ENCODE measurements at regions not wholly inside any gene's neighbourhood (a gene's known extent, or its start where the extent isn't known, plus 50 kb on each side); places are given as distances from the start of the nearest gene placed in this dataset.

DNA sequence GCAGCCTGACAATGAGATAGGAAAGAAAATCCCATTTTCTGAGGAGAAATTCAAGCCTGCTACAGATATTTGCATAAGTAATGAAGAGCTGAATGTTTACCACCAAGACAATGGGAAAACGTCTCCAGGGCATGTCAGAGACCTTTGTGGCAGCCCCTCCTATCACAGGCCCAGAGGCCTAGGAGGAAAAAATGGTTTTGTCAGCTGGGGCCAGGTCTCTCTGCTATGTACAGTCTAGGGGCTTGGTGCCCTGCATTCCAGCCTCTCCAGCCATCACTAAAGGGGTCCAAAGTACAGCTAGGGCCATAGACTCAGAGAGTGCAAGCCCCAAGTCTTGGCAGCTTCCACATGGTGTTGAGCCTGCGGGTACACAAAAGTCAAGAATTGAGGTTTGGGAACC is 361.6 kb upstream of the ANXA10 start:
- no peak overlapping the region for H2AFZ ChIP-seq (ENCODE audit: low read depth, low read length, poor library complexity, severe bottlenecking)
- ChIA-PET RAD21 (ENCODE audit: low non-redundant PET in 1 of 2, low total read pairs in 2 of 2, uncharacterized antibody in 2 of 2, unreplicated experiment in 2 of 2) (no interaction called here), CTCF (no interaction called here), POLR2A (no interaction called here)
- no peaks in the 10 kb centered on the region for H3K79me2 ChIP-seq (ENCODE audit: insufficient read depth, low read length)
- no peak overlapping the region for H3K27ac ChIP-seq (ENCODE audit: low read depth, low read length)
- H3K27me3 ChIP-seq (ENCODE audit: insufficient read depth, low read length), result no peaks in the 10 kb centered on the region
- BruUV-seq (replicated peaks), result no TSS peak
- intact Hi-C loops (cut with micrococcal nuclease), result no loop called here
- H3K36me3 ChIP-seq (ENCODE audit: control insufficient read depth in 1 of 2, insufficient read depth in 2 of 2, low read length in 2 of 2), result no peaks in the 10 kb centered on the region
- H3K4me3 ChIP-seq (replicated peaks in 1 of 2; ENCODE audit: low read depth in 1 of 2, low read length in 2 of 2), result no peak overlapping the region
- H3K4me2 ChIP-seq (ENCODE audit: low read length), result no peak overlapping the region
- peaks cover 0 to 7% of the 10 kb centered on the region in 2 experiments; a peak in 2 of 4 replicates for H3K9me3 ChIP-seq (ENCODE audit: control insufficient read depth in 1 of 2, insufficient read depth in 1 of 2, low read depth in 1 of 2, low read length in 2 of 2)
- no peak for TF ChIP-seq EZH2 (IDR thresholded peaks at IDR 0.05)
- TF ChIP-seq, protein P1, sequence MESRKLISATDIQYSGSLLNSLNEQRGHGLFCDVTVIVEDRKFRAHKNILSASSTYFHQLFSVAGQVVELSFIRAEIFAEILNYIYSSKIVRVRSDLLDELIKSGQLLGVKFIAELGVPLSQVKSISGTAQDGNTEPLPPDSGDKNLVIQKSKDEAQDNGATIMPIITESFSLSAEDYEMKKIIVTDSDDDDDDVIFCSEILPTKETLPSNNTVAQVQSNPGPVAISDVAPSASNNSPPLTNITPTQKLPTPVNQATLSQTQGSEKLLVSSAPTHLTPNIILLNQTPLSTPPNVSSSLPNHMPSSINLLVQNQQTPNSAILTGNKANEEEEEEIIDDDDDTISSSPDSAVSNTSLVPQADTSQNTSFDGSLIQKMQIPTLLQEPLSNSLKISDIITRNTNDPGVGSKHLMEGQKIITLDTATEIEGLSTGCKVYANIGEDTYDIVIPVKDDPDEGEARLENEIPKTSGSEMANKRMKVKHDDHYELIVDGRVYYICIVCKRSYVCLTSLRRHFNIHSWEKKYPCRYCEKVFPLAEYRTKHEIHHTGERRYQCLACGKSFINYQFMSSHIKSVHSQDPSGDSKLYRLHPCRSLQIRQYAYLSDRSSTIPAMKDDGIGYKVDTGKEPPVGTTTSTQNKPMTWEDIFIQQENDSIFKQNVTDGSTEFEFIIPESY (IDR thresholded peaks at IDR 0.05; ENCODE audit: extremely low read depth, insufficient replicate concordance, low read length), result no peak
- TF ChIP-seq FOSL1 (IDR thresholded peaks at IDR 0.05; ENCODE audit: low read depth), result no peak
- no peak for TF ChIP-seq EZH2phosphoT487 (IDR thresholded peaks at IDR 0.05; ENCODE audit: borderline replicate concordance)
- TF ChIP-seq, protein P2, sequence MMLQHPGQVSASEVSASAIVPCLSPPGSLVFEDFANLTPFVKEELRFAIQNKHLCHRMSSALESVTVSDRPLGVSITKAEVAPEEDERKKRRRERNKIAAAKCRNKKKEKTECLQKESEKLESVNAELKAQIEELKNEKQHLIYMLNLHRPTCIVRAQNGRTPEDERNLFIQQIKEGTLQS (IDR thresholded peaks at IDR 0.05), result no peak
- no peak for TF ChIP-seq ELF1 (IDR thresholded peaks at IDR 0.05; ENCODE audit: borderline replicate concordance, low read depth)
- TF ChIP-seq POLR2A (IDR thresholded peaks at IDR 0.05; ENCODE audit: borderline replicate concordance, extremely low read depth, insufficient read depth, insufficient read length), result no peak
- TF ChIP-seq SRF (IDR thresholded peaks at IDR 0.05; ENCODE audit: low read depth), result no peak
- no peak for TF ChIP-seq RAD21 (IDR thresholded peaks at IDR 0.05; ENCODE audit: low read depth)
- TF ChIP-seq, protein P3, sequence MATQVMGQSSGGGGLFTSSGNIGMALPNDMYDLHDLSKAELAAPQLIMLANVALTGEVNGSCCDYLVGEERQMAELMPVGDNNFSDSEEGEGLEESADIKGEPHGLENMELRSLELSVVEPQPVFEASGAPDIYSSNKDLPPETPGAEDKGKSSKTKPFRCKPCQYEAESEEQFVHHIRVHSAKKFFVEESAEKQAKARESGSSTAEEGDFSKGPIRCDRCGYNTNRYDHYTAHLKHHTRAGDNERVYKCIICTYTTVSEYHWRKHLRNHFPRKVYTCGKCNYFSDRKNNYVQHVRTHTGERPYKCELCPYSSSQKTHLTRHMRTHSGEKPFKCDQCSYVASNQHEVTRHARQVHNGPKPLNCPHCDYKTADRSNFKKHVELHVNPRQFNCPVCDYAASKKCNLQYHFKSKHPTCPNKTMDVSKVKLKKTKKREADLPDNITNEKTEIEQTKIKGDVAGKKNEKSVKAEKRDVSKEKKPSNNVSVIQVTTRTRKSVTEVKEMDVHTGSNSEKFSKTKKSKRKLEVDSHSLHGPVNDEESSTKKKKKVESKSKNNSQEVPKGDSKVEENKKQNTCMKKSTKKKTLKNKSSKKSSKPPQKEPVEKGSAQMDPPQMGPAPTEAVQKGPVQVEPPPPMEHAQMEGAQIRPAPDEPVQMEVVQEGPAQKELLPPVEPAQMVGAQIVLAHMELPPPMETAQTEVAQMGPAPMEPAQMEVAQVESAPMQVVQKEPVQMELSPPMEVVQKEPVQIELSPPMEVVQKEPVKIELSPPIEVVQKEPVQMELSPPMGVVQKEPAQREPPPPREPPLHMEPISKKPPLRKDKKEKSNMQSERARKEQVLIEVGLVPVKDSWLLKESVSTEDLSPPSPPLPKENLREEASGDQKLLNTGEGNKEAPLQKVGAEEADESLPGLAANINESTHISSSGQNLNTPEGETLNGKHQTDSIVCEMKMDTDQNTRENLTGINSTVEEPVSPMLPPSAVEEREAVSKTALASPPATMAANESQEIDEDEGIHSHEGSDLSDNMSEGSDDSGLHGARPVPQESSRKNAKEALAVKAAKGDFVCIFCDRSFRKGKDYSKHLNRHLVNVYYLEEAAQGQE (IDR thresholded peaks at IDR 0.05; ENCODE audit: low read depth), result no peak
- TF ChIP-seq, protein P4, sequence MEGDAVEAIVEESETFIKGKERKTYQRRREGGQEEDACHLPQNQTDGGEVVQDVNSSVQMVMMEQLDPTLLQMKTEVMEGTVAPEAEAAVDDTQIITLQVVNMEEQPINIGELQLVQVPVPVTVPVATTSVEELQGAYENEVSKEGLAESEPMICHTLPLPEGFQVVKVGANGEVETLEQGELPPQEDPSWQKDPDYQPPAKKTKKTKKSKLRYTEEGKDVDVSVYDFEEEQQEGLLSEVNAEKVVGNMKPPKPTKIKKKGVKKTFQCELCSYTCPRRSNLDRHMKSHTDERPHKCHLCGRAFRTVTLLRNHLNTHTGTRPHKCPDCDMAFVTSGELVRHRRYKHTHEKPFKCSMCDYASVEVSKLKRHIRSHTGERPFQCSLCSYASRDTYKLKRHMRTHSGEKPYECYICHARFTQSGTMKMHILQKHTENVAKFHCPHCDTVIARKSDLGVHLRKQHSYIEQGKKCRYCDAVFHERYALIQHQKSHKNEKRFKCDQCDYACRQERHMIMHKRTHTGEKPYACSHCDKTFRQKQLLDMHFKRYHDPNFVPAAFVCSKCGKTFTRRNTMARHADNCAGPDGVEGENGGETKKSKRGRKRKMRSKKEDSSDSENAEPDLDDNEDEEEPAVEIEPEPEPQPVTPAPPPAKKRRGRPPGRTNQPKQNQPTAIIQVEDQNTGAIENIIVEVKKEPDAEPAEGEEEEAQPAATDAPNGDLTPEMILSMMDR (IDR thresholded peaks at IDR 0.05 in 2 of 3, conservative IDR thresholded peaks at IDR 0.05 in 1 of 3; ENCODE audit: borderline replicate concordance in 1 of 3, insufficient read depth in 1 of 3, low read depth in 2 of 3, low read length in 2 of 3), result no peak
- TF ChIP-seq ZFX (IDR thresholded peaks at IDR 0.05), result no peak
- TF ChIP-seq EGR1 (IDR thresholded peaks at IDR 0.05; ENCODE audit: low read depth), result no peak
- no peak for TF ChIP-seq CBX3 (IDR thresholded peaks at IDR 0.05; ENCODE audit: low read depth)
- no peak for TF ChIP-seq ZNF274 (IDR thresholded peaks at IDR 0.05; ENCODE audit: low read depth, low read length)
- no peak for TF ChIP-seq SP1 (IDR thresholded peaks at IDR 0.05; ENCODE audit: low read depth)
- H3K4me1 ChIP-seq (ENCODE audit: control insufficient read depth in 1 of 2, insufficient read depth in 2 of 2, low read length in 2 of 2), result no peaks in the 10 kb centered on the region
- no peak overlapping the region for H3K9ac ChIP-seq (ENCODE audit: low read length)
- no peak for ATAC-seq
- H4K20me1 ChIP-seq (ENCODE audit: insufficient read depth), result no peaks in the 10 kb centered on the region
- no peak for DNase-seq (ENCODE audit: low read depth, low spot score)
- H3K9me2 ChIP-seq (ENCODE audit: insufficient read depth), result 0 out of 2 replicates have a peak, but pooled peaks cover 4% of the 10 kb centered on the region

Measured in HCT116 (cell line).